GM12872 (cell line): ENCODE measurements at regions not wholly inside any gene's neighbourhood (a gene's known extent, or its start where the extent isn't known, plus 50 kb on each side); places are given as distances from the start of the nearest gene placed in this dataset.

Experiments
- TF ChIP-seq, protein P1 (sequence below): IDR thresholded peaks from 3 replicates; pipeline ENCODE4 v1.5.1; 2011; ENCODE audit warnings: low read depth, mild to moderate bottlenecking, low read length, moderate library complexity; ENCODE audit not compliant: insufficient read depth

DNA sequence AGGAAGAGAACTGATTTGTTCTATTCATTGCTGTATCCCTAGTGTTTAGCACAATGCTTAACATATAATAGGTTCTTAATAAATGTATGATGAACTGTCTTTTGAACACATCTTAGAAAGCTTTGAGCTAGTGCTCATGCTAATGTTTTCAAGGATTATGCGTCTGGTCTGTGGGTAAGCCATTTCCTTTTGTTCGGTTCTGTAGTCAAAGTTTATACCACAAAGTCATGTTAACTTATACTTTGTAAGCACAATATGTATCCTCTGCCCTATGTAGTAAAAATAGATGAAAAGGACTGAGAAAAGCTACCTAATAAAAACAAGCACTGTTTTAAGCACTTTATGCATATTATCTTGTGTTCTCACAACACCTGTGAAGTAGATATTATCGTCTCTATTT lies 301.9 kb downstream of the GLUD2 start:
- TF ChIP-seq, protein P1, sequence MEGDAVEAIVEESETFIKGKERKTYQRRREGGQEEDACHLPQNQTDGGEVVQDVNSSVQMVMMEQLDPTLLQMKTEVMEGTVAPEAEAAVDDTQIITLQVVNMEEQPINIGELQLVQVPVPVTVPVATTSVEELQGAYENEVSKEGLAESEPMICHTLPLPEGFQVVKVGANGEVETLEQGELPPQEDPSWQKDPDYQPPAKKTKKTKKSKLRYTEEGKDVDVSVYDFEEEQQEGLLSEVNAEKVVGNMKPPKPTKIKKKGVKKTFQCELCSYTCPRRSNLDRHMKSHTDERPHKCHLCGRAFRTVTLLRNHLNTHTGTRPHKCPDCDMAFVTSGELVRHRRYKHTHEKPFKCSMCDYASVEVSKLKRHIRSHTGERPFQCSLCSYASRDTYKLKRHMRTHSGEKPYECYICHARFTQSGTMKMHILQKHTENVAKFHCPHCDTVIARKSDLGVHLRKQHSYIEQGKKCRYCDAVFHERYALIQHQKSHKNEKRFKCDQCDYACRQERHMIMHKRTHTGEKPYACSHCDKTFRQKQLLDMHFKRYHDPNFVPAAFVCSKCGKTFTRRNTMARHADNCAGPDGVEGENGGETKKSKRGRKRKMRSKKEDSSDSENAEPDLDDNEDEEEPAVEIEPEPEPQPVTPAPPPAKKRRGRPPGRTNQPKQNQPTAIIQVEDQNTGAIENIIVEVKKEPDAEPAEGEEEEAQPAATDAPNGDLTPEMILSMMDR = no peak

DNA sequence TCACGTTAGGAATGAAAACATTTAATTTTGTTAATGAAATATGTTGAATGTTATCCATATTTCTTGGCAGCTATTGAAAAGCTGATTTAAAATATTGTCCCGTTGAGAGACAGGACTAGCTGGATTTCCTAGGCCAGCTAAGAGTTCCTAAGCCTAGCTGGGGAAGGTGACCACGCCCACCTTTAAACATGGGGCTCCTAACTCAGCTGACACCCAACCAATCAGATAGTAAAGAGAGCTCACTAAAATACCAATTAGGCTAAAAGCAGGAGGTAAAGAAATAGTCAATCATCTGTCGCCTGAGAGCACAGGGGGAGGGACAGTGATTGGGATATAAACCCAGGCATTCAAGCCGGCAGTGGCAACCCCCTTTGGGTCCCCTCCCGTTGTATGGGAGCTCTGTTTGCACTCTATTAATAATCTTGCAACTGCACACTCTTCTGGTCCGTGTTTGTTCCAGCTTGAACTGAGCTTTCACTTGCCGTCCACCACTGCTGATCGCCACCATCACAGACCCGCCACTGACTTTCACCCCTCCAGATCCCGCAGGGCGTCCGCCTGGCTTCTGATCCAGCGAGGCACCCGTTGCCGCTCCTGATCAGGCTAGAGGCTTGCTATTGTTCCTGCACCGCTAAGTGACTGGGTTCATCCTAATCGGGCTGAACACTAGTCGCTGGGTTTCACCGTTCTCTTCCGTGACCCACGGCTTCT lies 308.9 kb downstream of the GLUD2 start:
- TF ChIP-seq, protein P1 = no peak

DNA sequence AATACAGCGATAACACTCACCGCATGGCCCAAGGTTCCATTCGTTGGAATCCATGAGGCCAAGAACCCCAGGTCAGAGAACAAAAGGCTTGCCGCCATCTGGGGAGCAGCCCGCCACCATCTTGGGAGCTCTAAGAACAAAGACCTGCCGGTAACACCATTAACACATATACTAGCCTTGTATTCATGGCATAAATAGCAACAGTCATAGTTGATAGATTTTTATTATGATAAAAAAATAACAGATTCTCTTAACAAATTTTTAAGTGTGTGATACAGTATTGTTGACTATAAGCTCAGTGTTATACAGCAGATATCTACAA lies 309.4 kb downstream of the GLUD2 start:
- TF ChIP-seq, protein P1 = no peak

DNA sequence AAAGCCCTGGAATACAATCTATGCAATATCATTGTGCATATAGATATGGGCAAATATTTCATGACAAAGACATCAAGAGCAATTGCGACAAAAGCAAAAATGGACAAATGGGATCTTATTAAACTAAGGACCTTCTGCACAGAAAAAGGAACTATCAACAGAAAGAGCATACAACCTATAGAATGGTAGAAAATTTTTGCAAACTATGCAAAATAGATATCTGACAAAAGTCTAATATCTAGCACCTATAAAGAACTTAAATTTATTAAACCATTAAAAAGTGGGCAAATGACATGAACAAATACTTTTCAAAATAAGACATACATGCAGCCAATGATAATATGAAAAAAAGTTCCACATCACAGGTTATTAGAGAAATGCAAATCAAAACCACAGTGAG lies 312.9 kb downstream of the GLUD2 start:
- TF ChIP-seq, protein P1 = no peak

DNA sequence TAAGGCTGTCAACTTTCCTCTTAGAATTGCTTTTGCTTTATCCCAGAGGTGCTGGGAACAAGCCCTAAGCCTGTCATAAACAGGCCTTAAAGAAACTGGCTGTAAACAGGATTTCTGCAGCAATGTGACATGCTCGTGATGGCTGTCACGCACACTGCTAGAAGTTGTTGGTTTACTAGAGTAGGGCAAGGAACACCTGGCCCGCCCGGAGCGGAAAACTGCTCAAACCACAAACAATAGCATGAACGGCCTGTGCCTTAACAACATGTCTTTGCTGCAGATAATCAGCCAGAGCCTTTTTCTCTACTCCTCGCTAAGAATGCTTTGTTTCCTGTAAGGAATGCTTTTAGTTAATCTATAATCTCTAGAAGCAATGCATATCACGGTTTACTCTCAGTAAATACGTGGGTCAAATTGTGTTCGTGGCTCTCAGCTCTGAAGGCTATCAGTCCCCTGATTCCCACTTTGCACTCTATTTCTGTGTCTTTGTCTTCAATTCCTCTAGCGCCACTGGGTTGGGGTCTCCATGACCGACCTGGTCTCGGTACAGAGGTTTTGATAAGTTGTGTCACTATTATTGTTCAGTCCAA lies 318.3 kb downstream of the GLUD2 start:
- TF ChIP-seq, protein P1 = no peak

DNA sequence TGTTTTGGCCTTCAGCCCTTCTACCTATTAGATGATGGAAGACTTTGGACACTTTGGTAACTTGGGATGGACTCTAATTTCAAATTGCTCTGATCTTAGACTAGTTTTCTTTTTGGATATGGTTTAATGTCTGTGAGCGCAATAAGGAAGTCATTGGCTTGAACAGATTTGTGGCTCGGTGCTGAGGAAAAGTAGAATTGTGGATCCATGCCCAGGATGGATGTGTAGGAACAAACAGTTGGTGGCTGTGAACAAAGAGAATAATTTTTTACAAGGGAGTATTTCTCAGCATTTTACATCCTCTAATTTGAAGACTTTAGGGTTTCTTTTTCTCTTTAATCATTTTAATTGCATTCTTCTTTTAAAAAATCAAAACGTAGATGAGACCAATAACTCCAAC lies 327.1 kb downstream of the GLUD2 start:
- TF ChIP-seq, protein P1 = no peak

DNA sequence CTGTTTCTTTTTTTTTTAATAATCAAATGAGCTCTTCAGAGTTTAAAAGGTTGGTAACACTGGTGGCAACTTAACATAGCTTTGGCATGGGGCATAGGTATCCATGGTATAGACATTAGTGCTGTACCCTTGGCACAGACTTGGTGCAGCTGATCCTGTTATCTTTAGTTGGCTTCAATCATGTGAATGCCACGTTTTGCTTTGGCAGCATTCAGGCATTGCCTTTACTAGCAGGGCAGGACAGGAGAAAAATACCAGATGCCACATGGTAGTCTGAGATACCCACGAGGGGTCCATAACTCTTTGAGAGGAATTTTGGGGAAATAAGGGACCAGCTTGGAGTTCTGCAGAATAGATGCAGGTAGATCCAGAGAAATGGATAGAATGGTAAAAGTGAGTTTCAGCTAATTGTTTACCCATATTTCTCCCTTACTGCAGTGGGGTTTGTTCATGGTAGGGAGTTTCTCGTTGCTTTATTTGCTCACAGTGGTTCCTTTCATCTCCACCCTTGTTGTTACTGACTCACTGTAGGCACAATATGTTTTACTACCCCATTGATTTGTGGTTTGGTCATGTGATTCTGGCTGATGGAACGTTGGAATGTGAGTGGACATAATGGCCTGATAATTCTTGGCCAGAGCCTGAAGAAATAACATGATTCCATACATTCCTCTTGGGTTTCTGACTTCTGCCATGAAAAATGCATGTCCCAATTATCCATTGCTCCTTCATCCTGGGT lies 342.7 kb downstream of the GLUD2 start:
- TF ChIP-seq, protein P1 = no peak
